ENCODE measurements at regions not wholly inside any gene's neighbourhood (a gene's known extent, or its start where the extent isn't known, plus 50 kb on each side); places are given as distances from the start of the nearest gene placed in this dataset.

GRCh38 chrX:114332766-114333165 is 251.1 kb upstream of the HTR2C start:
- no peak for DNase-seq

DNA sequence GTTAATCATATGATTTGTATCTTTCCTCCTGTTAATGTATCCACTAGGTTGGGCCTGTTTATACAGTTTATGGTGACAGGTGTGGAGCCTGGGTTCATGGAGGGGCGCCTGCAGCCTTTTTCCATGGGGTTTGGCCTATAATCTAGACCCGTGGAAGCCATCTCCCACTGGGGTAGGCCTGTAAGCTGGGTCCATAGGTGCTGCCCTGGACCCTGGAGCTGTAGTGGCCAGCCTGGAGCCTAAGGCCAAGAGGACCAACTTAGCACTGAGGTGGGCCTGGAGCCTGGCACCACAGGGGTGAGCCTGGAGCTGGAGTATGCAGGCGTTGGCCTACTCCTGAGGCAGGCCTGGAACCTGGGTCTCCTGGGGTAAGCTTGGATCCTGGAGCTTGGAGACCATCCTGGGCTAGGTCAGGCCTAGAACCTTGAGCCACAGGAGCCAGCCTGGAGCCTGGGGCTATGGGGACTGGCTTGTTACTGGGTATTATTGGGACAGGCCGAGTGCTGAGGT is 249.4 kb upstream of the HTR2C start:
- DNase-seq: no peak

- DNase-seq: no peak
Measured at GRCh38 chrX:114338870-114339269, 245.0 kb upstream of the HTR2C start.

GRCh38 chrX:114344756-114345349 is 239.0 kb upstream of the HTR2C start:
- peak in 1 of 2 experiments; percentile 3 for DNase-seq

DNA sequence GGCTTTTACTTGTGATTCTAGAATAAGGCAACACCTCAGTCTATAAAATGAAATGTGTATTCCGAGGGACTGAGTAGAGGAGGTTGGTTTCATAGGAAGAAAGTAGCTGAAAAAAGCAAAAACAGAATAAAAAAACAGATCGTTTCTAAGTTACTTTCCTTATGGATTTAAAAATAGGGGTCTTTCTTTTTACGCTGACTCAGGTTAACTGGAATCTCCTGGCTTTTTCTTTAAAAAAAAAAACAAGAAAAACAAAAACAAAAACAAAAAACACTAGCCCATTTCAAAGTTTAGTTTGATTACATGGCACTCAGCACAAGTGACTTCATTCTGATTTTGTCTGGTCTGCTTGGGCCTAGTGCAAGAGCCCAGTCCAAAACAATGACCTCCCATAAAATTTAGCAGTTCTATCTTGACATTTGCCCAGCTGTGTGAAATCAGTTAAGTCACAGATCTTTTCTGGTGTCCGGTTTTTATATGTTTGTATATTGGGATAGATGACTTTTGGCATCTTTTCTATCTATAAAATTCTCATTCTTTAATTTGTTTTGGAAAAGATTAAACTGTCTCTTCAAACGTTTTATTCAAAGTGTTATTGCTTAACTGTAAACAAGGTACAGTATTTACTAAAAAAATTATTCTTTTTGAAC is 222.7 kb upstream of the HTR2C start:
- DNase-seq: no peak

GRCh38 chrX:114363346-114363745 is 220.5 kb upstream of the HTR2C start:
- DNase-seq: no peak

DNA sequence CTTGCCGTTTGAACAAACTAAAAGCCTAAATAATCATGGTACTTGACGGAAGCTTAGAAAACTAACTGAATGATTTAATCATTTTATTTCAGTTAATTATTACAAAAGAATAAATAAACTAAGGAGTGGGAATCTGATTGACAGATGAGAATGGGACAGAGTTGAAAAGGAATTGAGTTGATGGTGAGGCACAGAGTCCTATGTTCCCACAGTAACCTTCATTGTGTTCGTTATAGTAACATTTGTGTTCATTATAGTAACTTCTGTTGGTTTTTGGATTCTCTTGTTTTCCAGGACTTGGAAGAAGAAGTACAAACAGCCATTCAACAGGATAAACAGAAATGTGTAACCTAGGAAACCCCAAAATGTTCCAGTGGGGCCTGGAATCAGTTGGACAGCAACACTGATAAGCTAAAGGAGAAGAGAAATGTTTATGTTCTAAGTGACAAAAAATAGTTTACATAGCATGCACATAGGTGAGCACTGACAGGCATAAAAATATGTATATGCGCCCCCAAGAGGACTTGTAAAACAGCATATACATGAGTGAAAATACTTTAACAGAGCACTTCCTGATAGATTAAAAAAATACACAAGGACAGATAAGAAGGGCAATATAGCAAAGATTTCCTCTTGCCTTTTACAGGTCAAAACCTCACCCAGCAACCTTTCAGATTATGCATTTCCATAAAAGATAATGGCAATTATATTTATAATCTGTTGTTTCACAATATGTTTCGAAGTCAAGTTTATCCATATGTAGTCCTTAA is 218.6 kb upstream of the HTR2C start:
- no peak for DNase-seq

GRCh38 chrX:114372937-114373336 is 210.9 kb upstream of the HTR2C start:
- no peak for DNase-seq

- DNase-seq: no peak
Measured at GRCh38 chrX:114390251-114390796, 193.6 kb upstream of the HTR2C start.
